ENCODE measurements at regions not wholly inside any gene's neighbourhood (a gene's known extent, or its start where the extent isn't known, plus 50 kb on each side); places are given as distances from the start of the nearest gene placed in this dataset.
"Not testable (repeated sequence)": the region's sequence is repeated elsewhere in the genome, so short reads cannot be mapped to it uniquely, and the experiment has no call there.

GRCh38 chr10:125264757-125265578 is 104.6 kb upstream of the CTBP2 start:
- DNase-seq, result no peak

DNA sequence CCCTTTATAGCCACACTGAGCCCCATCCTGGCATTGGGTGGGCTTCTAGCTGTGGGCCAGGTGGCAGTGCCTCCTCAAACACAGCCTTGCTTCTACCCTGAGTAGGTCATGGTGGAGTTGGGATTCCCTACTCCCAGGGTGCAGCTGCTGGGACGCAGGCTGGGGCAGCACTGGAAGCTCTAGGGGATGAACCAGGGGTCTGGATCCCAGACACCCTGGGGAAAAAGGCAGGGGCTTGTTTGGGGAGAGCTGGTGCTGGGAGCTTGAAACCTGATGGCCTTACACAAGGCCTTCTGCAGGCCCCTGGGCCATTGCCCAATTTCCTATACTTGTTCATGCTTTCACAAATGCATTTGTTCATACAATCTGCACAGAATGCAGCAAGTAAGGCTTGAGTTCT is 103.7 kb upstream of the CTBP2 start:
- no peak for DNase-seq

GRCh38 chr10:125263551-125263950 is 103.2 kb upstream of the CTBP2 start:
- DNase-seq, result no peak

GRCh38 chr10:125262920-125263319 is 102.6 kb upstream of the CTBP2 start:
- DNase-seq, result no peak

DNA sequence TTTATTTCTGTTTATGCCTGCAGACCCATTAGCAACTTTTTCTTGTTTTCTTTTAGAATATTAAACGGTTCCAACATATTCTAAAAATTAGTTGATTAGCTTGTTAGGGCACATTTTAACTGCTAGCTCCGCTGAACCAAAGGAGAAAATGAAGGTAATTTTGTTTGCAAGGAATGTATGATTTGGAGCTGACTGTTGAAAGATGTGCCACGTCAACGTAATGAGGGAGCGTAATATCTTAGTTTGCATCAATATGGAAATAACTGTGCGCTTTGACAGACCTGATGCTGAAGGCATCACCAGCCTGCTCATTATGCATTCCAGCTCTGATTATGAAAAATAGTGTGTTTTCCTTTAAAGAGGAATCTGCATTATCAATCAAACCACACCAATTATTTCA is 102.0 kb upstream of the CTBP2 start:
- DNase-seq, result no peak

DNA sequence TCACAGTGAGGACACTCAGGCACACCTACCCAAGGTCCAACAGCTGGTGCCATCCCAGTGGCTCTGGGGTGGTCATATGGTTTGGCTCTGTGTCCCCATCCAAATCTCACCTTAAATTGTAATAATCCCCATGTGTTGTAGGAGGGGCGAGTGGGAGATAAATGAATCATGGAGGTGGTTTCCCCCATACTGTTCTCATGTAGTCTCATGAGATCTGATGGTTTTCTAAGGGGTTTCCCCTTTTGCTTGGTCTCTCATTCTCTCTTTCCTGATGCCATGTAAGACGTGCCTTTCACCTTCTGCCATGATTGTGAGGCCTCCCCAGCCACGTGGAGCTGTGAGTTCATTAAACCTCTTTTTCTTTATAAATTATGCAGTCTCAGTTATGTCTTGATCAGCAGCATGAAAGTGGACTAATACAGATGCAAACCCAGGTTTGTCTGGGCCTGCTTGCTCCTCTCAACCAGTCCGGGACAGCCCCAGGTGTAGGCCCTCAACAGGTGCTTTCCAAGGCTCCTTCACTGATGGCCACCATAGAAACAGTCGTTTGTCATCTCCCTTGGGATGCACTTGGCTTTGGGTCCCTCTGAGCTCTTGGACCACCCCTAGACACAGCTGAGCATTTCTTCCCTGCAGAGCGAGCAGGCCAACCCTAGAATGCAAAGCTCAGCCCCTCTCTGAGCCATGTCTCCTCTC is 101.3 kb upstream of the CTBP2 start:
- DNase-seq, result no peak

DNA sequence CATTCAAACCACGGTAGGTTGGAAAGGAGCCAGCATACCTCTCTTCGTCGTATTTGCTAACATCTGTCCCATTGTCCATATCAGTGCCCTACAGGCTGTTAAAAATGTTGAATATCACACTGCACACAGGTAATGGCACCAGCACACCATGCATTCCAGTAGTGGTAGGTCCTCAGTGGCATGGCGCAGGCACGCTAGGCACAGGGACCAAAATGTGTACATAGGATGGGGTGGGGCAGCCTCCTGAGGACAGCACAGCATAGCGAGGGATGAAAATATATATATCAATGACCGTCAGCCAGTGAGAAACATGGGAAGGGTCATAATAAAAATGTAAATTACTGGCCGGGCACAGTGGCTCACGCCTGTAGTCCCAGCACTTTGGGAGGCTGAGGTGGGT is 99.9 kb upstream of the CTBP2 start:
- no peak for DNase-seq

DNA sequence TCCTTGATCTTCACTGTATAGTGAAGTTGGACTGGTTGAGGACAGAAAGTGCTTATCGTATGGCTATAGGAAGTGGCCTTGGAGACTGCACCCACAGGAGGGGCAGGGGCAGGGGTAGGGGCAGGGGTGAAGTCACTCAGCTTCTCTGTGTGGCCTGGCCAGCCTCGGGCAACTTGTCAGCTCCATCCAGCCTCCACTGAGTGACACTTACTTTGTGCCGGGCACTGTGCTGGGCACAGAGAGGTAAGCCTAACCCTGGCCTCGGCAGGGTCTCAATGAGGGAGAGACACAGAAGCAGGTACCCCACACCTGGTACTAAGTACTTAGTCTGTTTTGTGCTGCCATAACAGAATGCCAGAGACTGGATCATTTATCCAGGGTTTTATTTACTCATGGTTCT is 99.3 kb upstream of the CTBP2 start:
- no peak for DNase-seq

- DNase-seq, result no peak
These were observed 98.3 kb upstream of the CTBP2 start for GRCh38 chr10:125258676-125259075.

GRCh38 chr10:125257521-125258108 is 97.3 kb upstream of the CTBP2 start:
- DNase-seq, result no peak

DNA sequence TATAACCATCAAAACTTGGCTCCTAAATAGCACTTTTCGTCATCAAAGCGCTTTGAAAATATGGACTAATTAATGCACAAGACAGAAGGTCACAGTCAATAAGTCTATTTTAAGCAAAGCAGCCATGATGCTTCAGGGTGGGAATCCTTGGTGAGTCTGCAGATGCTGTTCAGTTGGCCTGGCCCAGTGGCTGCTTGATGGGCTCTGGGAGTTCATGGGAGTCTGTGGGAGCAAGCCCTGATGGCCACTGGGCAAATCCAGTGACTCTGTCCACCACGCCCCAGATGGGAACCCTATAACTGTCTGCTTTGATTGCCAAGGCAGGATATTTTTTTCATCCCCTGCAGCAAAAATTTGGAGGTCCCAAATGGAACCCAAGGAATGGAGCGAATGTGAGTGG is 95.7 kb upstream of the CTBP2 start:
- no peak for DNase-seq

DNA sequence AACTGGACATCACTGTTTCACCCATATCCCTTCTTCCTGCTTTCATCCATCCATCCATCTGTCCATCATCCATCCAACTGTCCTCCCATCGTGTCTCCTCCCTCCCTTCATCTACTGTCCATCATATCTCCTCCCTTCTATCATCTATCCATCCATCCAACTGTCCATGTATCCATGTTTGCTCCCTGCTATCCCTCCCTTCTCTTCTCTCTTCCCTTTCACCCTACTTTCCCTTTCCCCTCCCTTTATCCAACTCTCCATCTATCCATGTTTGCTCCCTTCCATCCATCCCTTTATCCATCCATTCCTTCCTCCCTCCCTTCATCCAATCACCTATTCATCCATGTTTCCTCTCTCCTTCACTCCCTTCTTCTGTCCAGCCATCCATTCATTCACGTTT is 92.6 kb upstream of the CTBP2 start:
- DNase-seq, result no peak

DNA sequence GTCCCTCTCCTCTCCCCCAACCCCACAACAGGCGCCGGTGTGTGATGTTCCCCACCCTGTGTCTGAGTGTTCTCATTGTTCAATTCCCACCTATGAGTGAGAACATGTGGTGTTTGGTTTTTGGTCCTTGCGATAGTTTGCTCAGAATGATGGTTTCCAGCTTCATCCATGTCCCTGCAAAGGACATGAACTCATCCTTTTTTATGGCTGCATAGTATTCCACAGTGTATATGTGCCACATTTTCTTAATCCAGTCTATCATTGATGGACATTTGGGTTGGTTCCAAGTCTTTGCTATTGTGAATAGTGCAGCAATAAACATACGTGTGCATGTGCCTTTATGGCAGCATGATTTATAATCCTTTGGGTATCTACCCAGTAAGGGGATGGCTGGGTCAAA is 90.5 kb upstream of the CTBP2 start:
- DNase-seq, result not testable (repeated sequence)

DNA sequence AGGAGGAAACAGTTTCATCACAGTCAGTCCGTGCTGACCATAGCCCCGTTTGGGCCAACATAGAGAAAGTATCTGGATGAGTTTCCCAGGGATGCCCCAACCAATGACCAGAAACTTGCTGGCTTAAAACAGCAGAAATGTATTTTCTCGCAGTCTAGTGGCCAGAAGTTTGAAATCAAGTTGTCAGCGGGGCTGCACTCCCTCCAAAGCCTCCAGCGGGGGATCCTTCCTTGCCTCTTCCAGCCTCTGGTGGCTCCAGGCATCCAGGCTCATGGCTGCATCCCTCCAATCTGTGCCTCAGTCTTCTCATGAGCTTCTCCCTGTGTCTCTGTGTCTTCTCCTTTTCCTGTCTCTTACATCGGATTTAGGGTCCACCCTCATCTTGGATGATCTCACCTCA is 89.6 kb upstream of the CTBP2 start:
- no peak for DNase-seq

DNA sequence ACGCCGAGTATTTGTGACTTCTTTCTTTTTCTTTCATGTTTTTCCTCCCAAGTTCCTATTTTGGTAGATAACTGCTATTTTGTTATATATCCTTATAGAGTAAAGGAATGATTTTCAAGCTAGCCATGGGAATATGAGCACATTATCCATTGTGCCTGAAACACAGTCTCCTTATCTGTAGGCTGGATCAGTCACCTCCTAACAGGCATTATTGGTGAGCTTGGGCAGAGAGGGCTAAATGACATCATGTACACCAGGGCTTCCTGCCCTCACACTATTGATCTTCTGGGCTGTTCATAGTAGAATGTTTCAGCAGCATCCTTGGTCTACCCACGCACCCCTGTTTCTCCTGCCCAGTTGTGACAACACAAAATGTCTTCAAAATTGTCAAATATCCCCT is 88.1 kb upstream of the CTBP2 start:
- DNase-seq, result no peak

DNA sequence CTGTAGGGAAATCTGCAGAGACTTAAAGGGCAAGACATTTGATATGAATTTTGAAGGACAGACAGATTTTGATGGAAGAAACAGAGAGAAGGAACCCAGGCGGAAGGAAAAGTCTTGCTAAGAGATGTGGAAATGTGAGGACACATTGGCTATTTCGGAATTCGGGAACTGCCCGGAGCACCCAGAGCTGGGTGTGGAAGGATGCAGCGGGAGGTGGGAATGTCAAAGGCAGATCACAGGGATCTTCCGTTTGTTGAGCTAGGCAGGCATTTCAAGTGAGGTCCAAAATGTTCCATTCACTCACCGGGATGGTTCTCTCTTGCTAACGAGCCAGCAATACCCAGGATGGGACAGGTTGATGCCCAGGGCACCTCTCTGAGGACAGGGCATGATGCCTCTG is 87.2 kb upstream of the CTBP2 start:
- no peak for DNase-seq

DNA sequence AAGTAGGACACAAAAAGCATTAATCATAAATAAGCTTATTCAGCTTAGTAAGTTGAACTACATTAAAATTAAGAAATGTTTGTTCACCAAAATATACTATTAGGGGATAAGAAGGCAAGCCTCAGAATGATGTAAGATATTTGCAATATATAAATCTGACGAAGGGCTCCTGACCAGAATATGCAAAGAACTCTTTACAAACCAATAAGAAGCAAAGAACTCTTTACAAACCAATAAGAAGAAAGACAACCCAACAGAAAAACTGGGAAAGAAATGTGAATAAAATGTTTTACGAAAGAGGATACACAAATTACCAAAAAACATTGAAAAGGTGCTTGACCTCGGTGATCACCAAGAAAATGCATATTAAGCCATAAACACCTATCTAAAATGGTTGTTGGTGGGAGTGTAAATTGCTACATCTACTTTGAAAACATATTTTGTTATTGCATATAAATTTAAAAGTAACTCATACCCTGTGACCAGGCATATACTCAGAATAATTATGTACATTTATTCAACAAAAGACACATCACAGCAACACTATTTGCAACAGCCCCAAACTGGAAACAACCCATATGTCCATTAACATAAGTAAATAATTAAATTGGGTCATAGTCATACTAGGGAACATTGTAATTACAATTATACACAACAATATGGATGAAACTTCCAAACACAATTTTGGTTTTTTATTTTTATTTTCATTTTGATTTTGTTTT is 83.3 kb upstream of the CTBP2 start:
- DNase-seq, result no peak

GRCh38 chr10:125238682-125239081 is 78.3 kb upstream of the CTBP2 start:
- DNase-seq, result no peak

- no peak for DNase-seq
These were observed 75.7 kb upstream of the CTBP2 start for GRCh38 chr10:125236091-125236490.

- no peak for DNase-seq
These were observed 75.0 kb upstream of the CTBP2 start for GRCh38 chr10:125235093-125236069.

DNA sequence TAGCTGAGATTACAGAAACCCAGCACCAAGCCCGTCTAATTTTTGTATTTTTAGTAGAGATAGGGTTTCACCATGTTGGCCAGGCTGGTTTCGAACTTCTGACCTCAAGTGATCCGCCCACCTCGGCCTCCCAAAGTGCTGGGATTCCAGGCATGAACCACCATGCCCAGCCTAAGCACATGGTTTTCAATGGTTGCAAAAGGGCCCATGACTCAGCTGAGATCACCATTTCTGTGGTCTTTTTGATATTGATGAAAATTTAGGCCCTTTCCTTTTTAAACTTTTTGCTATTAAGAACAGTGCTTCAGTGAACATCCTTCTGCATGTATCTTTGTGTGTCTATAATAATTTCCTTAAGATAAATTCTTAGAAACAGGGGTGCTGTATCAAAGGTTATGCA is 74.2 kb upstream of the CTBP2 start:
- DNase-seq, result not testable (repeated sequence)

DNA sequence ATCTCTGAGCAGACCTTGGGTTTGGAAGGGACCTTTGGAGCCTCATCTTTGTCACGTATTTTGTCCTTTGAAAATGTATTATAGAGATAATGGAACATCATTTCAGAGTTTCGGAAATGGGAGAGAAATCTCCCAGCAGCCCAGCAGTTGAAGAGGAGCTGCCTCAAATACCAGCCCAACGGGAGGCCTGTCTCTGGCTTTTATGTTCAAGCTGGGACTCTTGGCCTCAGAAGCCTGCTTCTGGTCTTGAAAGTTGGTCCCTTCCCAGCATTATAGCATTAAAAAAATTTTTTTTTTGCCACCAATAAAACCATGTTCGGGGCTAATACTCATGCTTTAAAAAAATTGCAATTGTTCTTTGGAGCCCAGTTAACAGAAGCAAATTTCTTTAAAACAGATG is 73.4 kb upstream of the CTBP2 start:
- no peak for DNase-seq
